Osteoblast (primary cell): ENCODE measurements at regions not wholly inside any gene's neighbourhood (a gene's known extent, or its start where the extent isn't known, plus 50 kb on each side); places are given as distances from the start of the nearest gene placed in this dataset.

Experiments
- DNase-seq: peaks from one replicate; pipeline ENCODE4 v3.0.0; 2011; ENCODE audit warnings: low spot score, mixed read lengths; ENCODE audit not compliant: insufficient read length; ENCODE audit errors: missing footprints
- H2AFZ ChIP-seq: 2 replicates; pipeline ENCODE4 v1.6.0; 2011; ENCODE audit warnings: mild to moderate bottlenecking, low read length
- H3K27ac ChIP-seq: 2 replicates; pipeline ENCODE4 v1.5.1; 2011; ENCODE audit warnings: mild to moderate bottlenecking, low read depth, low read length, moderate library complexity
- H3K27me3 ChIP-seq: 2 replicates; pipeline ENCODE4 v1.6.0; 2012; ENCODE audit warnings: mild to moderate bottlenecking, control low read depth, inconsistent platforms, low read length, moderate library complexity; ENCODE audit not compliant: insufficient read depth
- H3K36me3 ChIP-seq: 2 replicates; pipeline ENCODE4 v1.5.1; 2011; ENCODE audit warnings: mild to moderate bottlenecking, low read length, control low read depth, moderate library complexity; ENCODE audit not compliant: insufficient read depth
- H3K4me1 ChIP-seq: 2 replicates; pipeline ENCODE4 v1.5.1; 2011; ENCODE audit warnings: mild to moderate bottlenecking, low read length, control low read depth, moderate library complexity; ENCODE audit not compliant: insufficient read depth
- H3K4me2 ChIP-seq: 2 replicates; pipeline ENCODE4 v1.6.0; 2011; ENCODE audit warnings: mild to moderate bottlenecking, low read length; ENCODE audit not compliant: insufficient read depth
- H3K4me3 ChIP-seq: fragments of 200-600 bp; sonication (generic); 3 replicates; pipeline ENCODE4 v1.5.1; 2012; ENCODE audit warnings: mild to moderate bottlenecking, low read length, inconsistent platforms; ENCODE audit not compliant: insufficient read depth
- H3K79me2 ChIP-seq: 2 replicates; pipeline ENCODE4 v1.6.0; 2012; ENCODE audit warnings: mild to moderate bottlenecking, low read length, control low read depth, inconsistent platforms; ENCODE audit not compliant: insufficient read depth
- H3K9me3 ChIP-seq: 2 replicates; pipeline ENCODE4 v1.5.1; 2011; ENCODE audit warnings: low read depth, low read length, control low read depth
- H4K20me1 ChIP-seq: 2 replicates; pipeline ENCODE4 v1.6.0; 2012; ENCODE audit warnings: mild to moderate bottlenecking, low read length, control low read depth; ENCODE audit not compliant: insufficient read depth
- TF ChIP-seq, protein P1 (sequence below): IDR thresholded peaks from 2 replicates; pipeline ENCODE4 v1.5.1; 2011; ENCODE audit warnings: mild to moderate bottlenecking, low read depth, low read length, moderate library complexity; ENCODE audit errors: extremely low read depth

DNA sequence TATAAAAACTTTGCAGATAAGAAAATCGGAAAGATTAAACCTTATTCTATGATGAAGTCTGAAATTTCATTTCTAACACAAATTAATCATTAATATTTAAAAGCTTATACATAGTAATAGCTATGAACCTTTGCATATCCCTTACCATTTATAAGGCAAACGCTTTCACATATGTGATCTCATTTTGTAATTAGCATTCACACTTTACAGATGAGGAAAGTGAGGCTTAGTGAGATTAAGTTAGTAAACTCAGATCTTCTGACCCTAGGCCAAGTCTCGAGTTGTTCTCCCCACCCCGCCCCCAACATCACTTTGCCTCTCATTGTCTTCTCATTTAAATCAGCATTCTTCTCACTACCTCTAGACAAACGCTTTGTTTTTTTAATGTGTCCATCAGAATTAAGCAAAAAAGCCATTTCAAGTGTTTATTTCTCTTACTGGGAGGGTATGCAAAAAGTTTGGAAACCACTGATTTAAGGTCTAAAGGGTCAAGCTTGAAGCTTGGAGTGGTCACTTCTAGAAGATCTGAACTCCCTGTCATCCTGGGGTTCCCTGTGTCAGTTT is 172.9 kb upstream of the BCL6 start:
- Histone ChIP-seq H3K36me3 (no peaks in the 10 kb centered on the region), H3K27ac (no peak overlapping the region), H3K9me3 (no peaks in the 10 kb centered on the region), H3K4me1 (peaks cover 18% of the 10 kb centered on the region), H3K4me3 (no peak overlapping the region), H2AFZ (no peak overlapping the region), H3K27me3 (no peaks in the 10 kb centered on the region), H4K20me1 (no peaks in the 10 kb centered on the region), H3K4me2 (no peak overlapping the region), H3K79me2 (no peaks in the 10 kb centered on the region)
- TF ChIP-seq, protein P1, sequence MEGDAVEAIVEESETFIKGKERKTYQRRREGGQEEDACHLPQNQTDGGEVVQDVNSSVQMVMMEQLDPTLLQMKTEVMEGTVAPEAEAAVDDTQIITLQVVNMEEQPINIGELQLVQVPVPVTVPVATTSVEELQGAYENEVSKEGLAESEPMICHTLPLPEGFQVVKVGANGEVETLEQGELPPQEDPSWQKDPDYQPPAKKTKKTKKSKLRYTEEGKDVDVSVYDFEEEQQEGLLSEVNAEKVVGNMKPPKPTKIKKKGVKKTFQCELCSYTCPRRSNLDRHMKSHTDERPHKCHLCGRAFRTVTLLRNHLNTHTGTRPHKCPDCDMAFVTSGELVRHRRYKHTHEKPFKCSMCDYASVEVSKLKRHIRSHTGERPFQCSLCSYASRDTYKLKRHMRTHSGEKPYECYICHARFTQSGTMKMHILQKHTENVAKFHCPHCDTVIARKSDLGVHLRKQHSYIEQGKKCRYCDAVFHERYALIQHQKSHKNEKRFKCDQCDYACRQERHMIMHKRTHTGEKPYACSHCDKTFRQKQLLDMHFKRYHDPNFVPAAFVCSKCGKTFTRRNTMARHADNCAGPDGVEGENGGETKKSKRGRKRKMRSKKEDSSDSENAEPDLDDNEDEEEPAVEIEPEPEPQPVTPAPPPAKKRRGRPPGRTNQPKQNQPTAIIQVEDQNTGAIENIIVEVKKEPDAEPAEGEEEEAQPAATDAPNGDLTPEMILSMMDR = no peak
- DNase-seq = no peak

DNA sequence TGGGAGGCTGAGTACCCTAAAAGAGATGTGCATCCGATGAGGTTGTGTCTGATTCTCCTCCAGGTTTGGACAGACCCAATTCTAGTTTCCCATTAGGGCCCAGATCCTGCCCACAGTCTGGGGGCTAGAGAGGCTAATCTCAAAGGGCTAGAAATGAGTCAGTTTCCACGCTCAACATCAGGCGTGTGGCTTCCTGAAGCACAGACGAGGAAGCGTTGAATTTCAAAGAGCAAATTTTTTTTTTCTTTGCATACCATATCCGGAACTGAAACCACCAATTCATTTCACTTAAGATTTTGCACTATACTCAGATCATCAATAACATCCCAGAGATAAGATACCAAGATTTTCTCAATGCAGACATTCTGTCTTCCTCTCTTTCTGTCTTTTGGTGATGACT is 173.8 kb upstream of the BCL6 start:
- Histone ChIP-seq H4K20me1 (no peaks in the 10 kb centered on the region), H3K4me3 (no peak overlapping the region), H2AFZ (no peak overlapping the region)

DNA sequence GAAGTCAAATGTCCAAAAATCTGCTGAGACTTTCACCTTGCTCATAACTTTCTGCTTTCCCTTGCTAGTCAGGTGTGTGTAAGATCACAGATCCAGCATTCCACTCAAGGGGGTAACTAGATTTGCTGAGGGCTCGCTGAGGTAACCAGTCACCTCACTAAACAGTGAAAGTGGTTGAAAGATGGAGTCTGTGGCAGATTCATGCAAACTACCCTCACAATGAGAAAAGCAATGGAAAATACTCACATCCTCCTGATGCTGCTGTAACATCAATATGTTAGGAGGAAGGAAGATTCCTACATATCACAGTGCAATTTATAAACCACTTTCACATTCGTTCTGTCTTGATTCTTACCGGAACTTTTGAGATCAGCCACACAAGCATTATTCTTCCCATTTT is 174.3 kb upstream of the BCL6 start:
- H2AFZ ChIP-seq = no peak overlapping the region
- H4K20me1 ChIP-seq = no peaks in the 10 kb centered on the region
- TF ChIP-seq, protein P1 = no peak
- no peaks in the 10 kb centered on the region for H3K27me3 ChIP-seq
- no peaks in the 10 kb centered on the region for H3K79me2 ChIP-seq
- no peak overlapping the region for H3K4me3 ChIP-seq
- H3K4me2 ChIP-seq = no peak overlapping the region
- H3K27ac ChIP-seq = no peak overlapping the region
- DNase-seq = no peak
- no peaks in the 10 kb centered on the region for H3K9me3 ChIP-seq
- peaks cover 22% of the 10 kb centered on the region for H3K4me1 ChIP-seq
- no peaks in the 10 kb centered on the region for H3K36me3 ChIP-seq

More for the DNA sequence above, 173.8 kb upstream of the BCL6 start:
- no peaks in the 10 kb centered on the region for H3K9me3 ChIP-seq
- TF ChIP-seq, protein P1 = no peak
- no peak overlapping the region for H3K4me2 ChIP-seq
- no peak for DNase-seq
- H3K27ac ChIP-seq = no peak overlapping the region
- peaks cover 22% of the 10 kb centered on the region for H3K4me1 ChIP-seq
- no peaks in the 10 kb centered on the region for H3K36me3 ChIP-seq
- no peaks in the 10 kb centered on the region for H3K79me2 ChIP-seq
- no peaks in the 10 kb centered on the region for H3K27me3 ChIP-seq

GRCh38 chr3:187920030-187920429 is 174.8 kb upstream of the BCL6 start:
- DNase-seq = no peak
- peaks cover 22% of the 10 kb centered on the region for H3K4me1 ChIP-seq
- H3K4me2 ChIP-seq = no peak overlapping the region
- no peaks in the 10 kb centered on the region for H3K27me3 ChIP-seq
- no peaks in the 10 kb centered on the region for H3K36me3 ChIP-seq
- H4K20me1 ChIP-seq = no peaks in the 10 kb centered on the region
- H3K79me2 ChIP-seq = no peaks in the 10 kb centered on the region
- H3K27ac ChIP-seq = no peak overlapping the region
- no peak overlapping the region for H2AFZ ChIP-seq
- TF ChIP-seq, protein P1 = no peak
- H3K9me3 ChIP-seq = no peaks in the 10 kb centered on the region
- H3K4me3 ChIP-seq = no peak overlapping the region
